Naive thymus-derived CD8-positive, alpha-beta T cell (primary cell): ENCODE measurements at regions not wholly inside any gene's neighbourhood (a gene's known extent, or its start where the extent isn't known, plus 50 kb on each side); places are given as distances from the start of the nearest gene placed in this dataset.

Source experiments
- ATAC-seq, 2 donors: fragments of 150-1000 bp; cut with Tn5 transposase in 1 of 2; sonication (Bioruptor Pico), chemical (Tn5 transposase) in 1 of 2; 1 replicate in 1 of 2; 2 replicates in 1 of 2; pipeline ENCODE4 v1.10.0; 2021; ENCODE audit warnings: mild to moderate bottlenecking in 2 of 2, moderate library complexity in 2 of 2
- POLR2A ChIA-PET: fragments of 350-600 bp; sonication (Branson Sonifier 250); formaldehyde crosslinking; loops from one replicate; lab custom pipeline; 2021; ENCODE audit warnings: antibody characterized with exemption; lab: Charles Lee
- DNase-seq, 10 donors: peaks; one replicate each; pipeline versions ENCODE4 v3.0.0 to v3.0.0-alpha.2; 2020 to 2022
- H3K27ac Mint-ChIP-seq, 10 donors: one replicate each; pipeline ENCODE4 v1.8.0; 2020 to 2022; ENCODE audit warnings: mild to moderate bottlenecking in 10 of 10, mixed read lengths in 10 of 10, moderate library complexity in 4 of 10, inconsistent platforms in 1 of 10
- H3K27me3 Mint-ChIP-seq, 5 donors: one replicate each; pipeline ENCODE4 v1.8.0; 2021 to 2022; ENCODE audit warnings: mixed read lengths in 5 of 5
- H3K36me3 Mint-ChIP-seq, 3 donors: one replicate each; pipeline ENCODE4 v1.8.0; 2020 to 2022; ENCODE audit warnings: mixed read lengths in 3 of 3, mild to moderate bottlenecking in 2 of 3, inconsistent platforms in 1 of 3
- H3K4me1 Mint-ChIP-seq, 4 donors: one replicate each; pipeline ENCODE4 v1.8.0; 2021 to 2022; ENCODE audit warnings: mixed read lengths in 4 of 4
- H3K4me3 Mint-ChIP-seq, 10 donors: one replicate each; pipeline ENCODE4 v1.8.0; 2020 to 2022; ENCODE audit warnings: mild to moderate bottlenecking in 10 of 10, mixed read lengths in 10 of 10, moderate library complexity in 6 of 10, inconsistent platforms in 1 of 10
- H3K9me3 Mint-ChIP-seq, 9 donors: one replicate each; pipeline ENCODE4 v1.8.0; 2020 to 2022; ENCODE audit warnings: mixed read lengths in 9 of 9, mild to moderate bottlenecking in 3 of 9, inconsistent platforms in 1 of 9, moderate library complexity in 1 of 9

- H3K27ac Mint-ChIP-seq, result no peak overlapping the region
- peaks cover 8 to 38% (median 20%) of the 10 kb centered on the region in 9 donors for H3K9me3 Mint-ChIP-seq
- H3K4me1 Mint-ChIP-seq, result no peaks in the 10 kb centered on the region
- DNase-seq, result no peak
- H3K36me3 Mint-ChIP-seq, result peaks cover 0 to 12% (median 12%) of the 10 kb centered on the region in 3 donors
- no peak for ATAC-seq
- H3K4me3 Mint-ChIP-seq, result no peak overlapping the region
- peaks cover 16 to 36% (median 23%) of the 10 kb centered on the region in 5 donors for H3K27me3 Mint-ChIP-seq
- POLR2A ChIA-PET, result no interaction called here
Measured at GRCh38 chr1:65668368-65668767, 124.3 kb upstream of the PDE4B start.

DNA sequence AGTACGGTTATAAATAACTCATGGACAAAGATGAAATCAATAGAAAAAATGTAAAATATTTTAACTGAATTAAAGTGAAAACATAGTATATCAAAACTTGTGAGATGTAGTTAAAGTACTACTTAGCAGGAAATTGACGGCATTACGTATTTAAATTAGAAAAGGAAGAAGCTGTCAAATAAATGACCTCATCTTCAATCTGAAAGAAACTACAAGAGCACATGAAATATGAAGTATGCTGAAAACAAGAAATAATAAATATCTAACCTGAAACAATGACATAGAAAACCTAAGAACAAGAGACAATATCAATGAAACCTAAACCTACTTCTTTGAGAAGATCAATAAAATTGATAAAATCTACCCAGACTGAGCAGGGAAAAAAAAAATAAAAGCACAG, 122.2 kb upstream of the PDE4B start:
- no peak for DNase-seq
- peaks cover 13 to 22% (median 17%) of the 10 kb centered on the region in 5 donors for H3K27me3 Mint-ChIP-seq
- H3K9me3 Mint-ChIP-seq, result peaks cover 7 to 33% (median 17%) of the 10 kb centered on the region in 9 donors
- no peak overlapping the region for H3K27ac Mint-ChIP-seq
- ATAC-seq, result no peak
- no peak overlapping the region for H3K4me3 Mint-ChIP-seq
- peaks cover 0 to 12% (median 11%) of the 10 kb centered on the region in 3 donors for H3K36me3 Mint-ChIP-seq
- POLR2A ChIA-PET, result no interaction called here
- H3K4me1 Mint-ChIP-seq, result no peaks in the 10 kb centered on the region

DNA sequence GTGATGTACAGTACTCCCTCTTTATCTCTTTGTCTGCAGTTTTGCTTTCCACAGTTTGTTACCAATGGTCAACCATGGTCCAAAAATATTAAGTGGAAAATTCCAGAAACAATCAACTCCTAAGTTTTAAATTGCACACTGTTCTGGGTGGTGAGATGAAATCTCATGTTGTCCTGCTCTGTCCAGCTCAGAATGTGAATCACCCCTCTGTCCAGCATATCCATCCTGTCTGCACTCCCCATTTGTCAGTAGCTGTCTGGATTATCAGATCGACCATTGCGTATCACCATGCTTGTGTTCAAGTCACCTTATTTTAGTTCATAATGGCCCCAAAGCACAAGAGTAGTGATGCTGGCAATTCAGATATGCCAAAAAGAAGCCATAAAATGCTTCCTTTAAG, 118.2 kb upstream of the PDE4B start:
- H3K9me3 Mint-ChIP-seq, result peaks cover 0 to 12% (median 3%) of the 10 kb centered on the region in 9 donors
- no peak overlapping the region for H3K4me3 Mint-ChIP-seq
- no peak for ATAC-seq
- no peaks in the 10 kb centered on the region for H3K4me1 Mint-ChIP-seq
- peaks cover 0 to 10% (median 3%) of the 10 kb centered on the region in 5 donors for H3K27me3 Mint-ChIP-seq
- H3K36me3 Mint-ChIP-seq, result no peaks in the 10 kb centered on the region
- no peak overlapping the region for H3K27ac Mint-ChIP-seq
- DNase-seq, result no peak
- POLR2A ChIA-PET, result no interaction called here

DNA sequence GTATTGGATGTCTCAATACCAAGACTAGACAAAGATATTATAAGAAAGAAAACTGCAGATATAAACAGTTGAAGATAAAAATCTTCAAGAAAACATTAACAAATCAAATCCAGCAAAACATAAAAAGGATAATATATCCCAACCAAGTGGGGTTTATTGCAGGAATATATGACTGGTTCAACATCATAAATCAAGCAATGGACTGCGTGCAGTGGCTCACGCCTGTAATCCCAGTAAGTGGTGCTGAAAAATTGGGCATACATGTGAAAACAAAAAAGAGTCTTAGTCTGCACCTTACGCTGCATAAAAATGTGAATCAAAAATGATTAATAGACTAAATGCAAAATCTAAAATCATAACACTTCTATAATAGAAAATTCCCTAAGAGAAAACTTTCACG, 112.9 kb upstream of the PDE4B start:
- no peaks in the 10 kb centered on the region for H3K4me1 Mint-ChIP-seq
- POLR2A ChIA-PET, result no interaction called here
- H3K4me3 Mint-ChIP-seq, result no peak overlapping the region
- ATAC-seq (no peak), DNase-seq (no peak)
- H3K27me3 Mint-ChIP-seq, result peaks cover 2 to 18% (median 12%) of the 10 kb centered on the region in 5 donors
- H3K36me3 Mint-ChIP-seq, result no peaks in the 10 kb centered on the region
- no peak overlapping the region for H3K27ac Mint-ChIP-seq
- peaks cover 0 to 2% (median 0%) of the 10 kb centered on the region in 9 donors for H3K9me3 Mint-ChIP-seq

GRCh38 chr1:65681096-65681495, 111.6 kb upstream of the PDE4B start:
- POLR2A ChIA-PET, result no interaction called here
- ATAC-seq, result no peak
- H3K4me1 Mint-ChIP-seq, result no peaks in the 10 kb centered on the region

DNA sequence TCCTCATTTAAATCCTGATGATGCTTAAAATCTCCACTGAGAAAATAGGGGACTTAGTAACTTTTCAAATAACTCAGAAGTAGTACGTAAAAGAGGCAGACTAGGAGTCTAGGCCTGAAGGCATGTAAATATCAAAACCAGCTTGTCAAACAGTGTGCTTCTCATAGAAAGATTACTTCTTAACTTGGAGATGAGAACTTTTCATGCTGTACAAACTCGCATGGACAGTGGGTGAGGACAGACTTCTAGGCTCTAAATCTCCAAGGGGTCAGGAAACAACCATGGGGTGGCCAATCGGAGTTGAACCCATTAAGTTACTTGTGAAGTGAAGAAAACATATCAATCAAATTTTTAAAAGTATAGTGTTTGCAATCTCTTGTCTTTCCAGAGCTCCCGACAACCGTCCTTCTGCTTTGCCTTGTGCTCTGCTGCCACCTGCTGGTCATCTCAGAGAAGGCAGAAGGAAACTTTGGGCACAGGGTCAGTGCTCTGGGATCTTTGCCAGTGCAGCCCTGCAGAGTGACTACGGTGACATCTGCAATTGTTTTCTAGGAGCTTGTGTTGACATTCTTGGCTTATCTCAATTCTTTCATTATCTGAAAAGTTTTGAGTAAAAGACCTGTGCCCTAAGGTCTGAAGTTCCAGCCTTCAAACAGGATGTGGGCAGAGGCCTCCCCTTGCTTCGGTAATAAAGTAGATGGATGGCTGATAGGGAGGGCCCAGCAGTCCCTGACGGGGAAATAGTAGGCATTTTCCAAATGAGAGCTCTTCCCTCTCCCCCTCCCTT, 105.1 kb upstream of the PDE4B start:
- DNase-seq (peak; percentile 59 to 86 (median 74)), ATAC-seq (peak; percentile 71 to 80)
- Mint-ChIP-seq H3K4me1 (peaks cover 0 to 8% (median 6%) of the 10 kb centered on the region in 4 donors), H3K4me3 (no peak overlapping the region), H3K27me3 (peaks cover 11 to 39% (median 21%) of the 10 kb centered on the region in 5 donors), H3K27ac (no peak overlapping the region), H3K36me3 (no peaks in the 10 kb centered on the region), H3K9me3 (no peaks in the 10 kb centered on the region)
- POLR2A ChIA-PET, result interaction anchor here (0.7 kb wide), 2 partner anchors 472 to 762 kb away, joined by 3 read pairs; no protein-coding TSS in a partner anchor

More at GRCh38 chr1:65681096-65681495, 111.6 kb upstream of the PDE4B start:
- no peak overlapping the region for H3K4me3 Mint-ChIP-seq
- no peaks in the 10 kb centered on the region for H3K36me3 Mint-ChIP-seq
- no peak for DNase-seq
- H3K27me3 Mint-ChIP-seq, result peaks cover 4 to 26% (median 16%) of the 10 kb centered on the region in 5 donors
- H3K27ac Mint-ChIP-seq, result no peak overlapping the region
- peaks cover 0 to 2% (median 0%) of the 10 kb centered on the region in 9 donors for H3K9me3 Mint-ChIP-seq

- H3K27me3 Mint-ChIP-seq, result peaks cover 11 to 37% (median 21%) of the 10 kb centered on the region in 5 donors
- POLR2A ChIA-PET, result interaction anchor here (0.7 kb wide), 2 partner anchors 472 to 761 kb away, joined by 3 read pairs; no protein-coding TSS in a partner anchor
- no peaks in the 10 kb centered on the region for H3K9me3 Mint-ChIP-seq
- H3K4me3 Mint-ChIP-seq, result no peak overlapping the region
- no peaks in the 10 kb centered on the region for H3K36me3 Mint-ChIP-seq
- DNase-seq (no peak), ATAC-seq (no peak)
- no peak overlapping the region for H3K27ac Mint-ChIP-seq
- H3K4me1 Mint-ChIP-seq, result peaks cover 0 to 8% (median 6%) of the 10 kb centered on the region in 4 donors
Measured at GRCh38 chr1:65688215-65688566, 104.5 kb upstream of the PDE4B start.

GRCh38 chr1:65688848-65689247, 103.8 kb upstream of the PDE4B start:
- no peaks in the 10 kb centered on the region for H3K36me3 Mint-ChIP-seq
- DNase-seq (no peak), ATAC-seq (no peak)
- peaks cover 11 to 31% (median 16%) of the 10 kb centered on the region in 5 donors for H3K27me3 Mint-ChIP-seq
- POLR2A ChIA-PET, result no interaction called here
- H3K4me3 Mint-ChIP-seq, result no peak overlapping the region
- peak overlapping the region in 1 of 10 donors; percentile 4 for H3K27ac Mint-ChIP-seq
- H3K4me1 Mint-ChIP-seq, result peaks cover 0 to 8% (median 6%) of the 10 kb centered on the region in 4 donors
- H3K9me3 Mint-ChIP-seq, result no peaks in the 10 kb centered on the region

DNA sequence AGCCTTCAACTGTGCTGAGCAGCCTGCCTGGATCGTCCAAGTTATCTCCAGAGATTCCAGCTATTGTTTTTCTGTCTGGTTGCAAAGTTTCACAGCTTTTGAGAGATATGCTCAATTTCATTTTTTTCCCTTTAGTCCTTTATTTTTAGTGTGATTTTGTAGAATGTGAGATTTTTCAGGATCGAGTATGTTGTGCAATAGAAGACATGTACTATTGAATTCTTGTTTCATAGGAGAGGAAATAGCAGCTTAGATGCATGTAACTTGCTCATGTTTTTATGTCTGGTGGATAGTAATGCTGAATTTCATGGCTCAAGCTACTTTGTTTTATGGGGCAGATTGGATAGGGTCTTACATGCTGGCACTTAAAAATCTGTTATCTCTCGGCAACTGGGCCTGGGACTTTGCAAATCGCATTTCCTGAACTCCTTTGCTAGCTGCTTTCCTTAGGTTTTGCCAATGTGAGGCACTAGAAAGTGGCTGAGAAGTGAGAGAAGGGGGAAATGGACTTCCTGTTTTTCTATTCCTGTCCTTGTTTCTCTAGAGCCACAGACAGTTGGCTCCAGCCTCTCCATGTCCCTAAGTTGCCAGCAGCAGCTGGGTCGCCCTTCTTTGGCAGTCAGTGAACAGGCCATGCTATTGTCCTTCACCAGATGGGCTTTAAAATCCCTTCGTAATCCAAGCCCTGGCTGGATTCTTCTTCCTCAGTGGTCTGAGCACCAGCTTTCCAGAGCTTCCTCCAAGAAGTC, 101.4 kb upstream of the PDE4B start:
- no peaks in the 10 kb centered on the region for H3K9me3 Mint-ChIP-seq
- DNase-seq (no peak), ATAC-seq (no peak)
- no peak overlapping the region for H3K27ac Mint-ChIP-seq
- peaks cover 5 to 10% (median 6%) of the 10 kb centered on the region in 5 donors for H3K27me3 Mint-ChIP-seq
- H3K36me3 Mint-ChIP-seq, result no peaks in the 10 kb centered on the region
- H3K4me3 Mint-ChIP-seq, result no peak overlapping the region
- POLR2A ChIA-PET, result no interaction called here
- H3K4me1 Mint-ChIP-seq, result peaks cover 0 to 8% (median 6%) of the 10 kb centered on the region in 4 donors

DNA sequence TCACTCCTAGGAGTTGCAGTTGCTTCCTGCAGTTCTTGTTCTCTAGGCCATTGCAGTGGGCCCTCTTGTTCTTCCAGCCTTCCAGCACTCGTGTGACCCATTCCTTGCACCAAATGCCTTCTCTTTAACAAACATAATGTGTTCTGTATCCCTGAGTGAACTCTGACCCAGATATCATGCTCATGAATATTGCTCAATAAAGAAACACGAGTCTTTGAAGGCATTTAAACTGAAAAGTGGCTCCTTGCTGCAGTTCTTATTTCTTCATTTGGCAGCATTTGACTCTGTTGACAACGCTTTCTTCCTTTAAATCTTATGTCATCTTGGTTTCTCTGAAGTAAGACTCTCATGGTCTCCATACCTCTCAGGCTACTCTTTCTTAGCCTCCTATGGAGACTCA, 100.7 kb upstream of the PDE4B start:
- no peak overlapping the region for H3K4me3 Mint-ChIP-seq
- H3K27ac Mint-ChIP-seq, result no peak overlapping the region
- ATAC-seq (no peak), DNase-seq (no peak)
- H3K27me3 Mint-ChIP-seq, result peaks cover 1 to 4% (median 2%) of the 10 kb centered on the region in 5 donors
- POLR2A ChIA-PET, result no interaction called here
- no peaks in the 10 kb centered on the region for H3K36me3 Mint-ChIP-seq
- H3K9me3 Mint-ChIP-seq, result no peaks in the 10 kb centered on the region
- H3K4me1 Mint-ChIP-seq, result peaks cover 0 to 8% (median 6%) of the 10 kb centered on the region in 4 donors

- Mint-ChIP-seq H3K36me3 (no peaks in the 10 kb centered on the region), H3K27me3 (peaks cover 0 to 2% (median 0%) of the 10 kb centered on the region in 5 donors), H3K27ac (no peak overlapping the region), H3K4me1 (no peaks in the 10 kb centered on the region), H3K9me3 (no peaks in the 10 kb centered on the region), H3K4me3 (no peak overlapping the region)
- POLR2A ChIA-PET, result no interaction called here
- DNase-seq (no peak), ATAC-seq (no peak)
Measured at GRCh38 chr1:65694126-65694525, 98.6 kb upstream of the PDE4B start.

DNA sequence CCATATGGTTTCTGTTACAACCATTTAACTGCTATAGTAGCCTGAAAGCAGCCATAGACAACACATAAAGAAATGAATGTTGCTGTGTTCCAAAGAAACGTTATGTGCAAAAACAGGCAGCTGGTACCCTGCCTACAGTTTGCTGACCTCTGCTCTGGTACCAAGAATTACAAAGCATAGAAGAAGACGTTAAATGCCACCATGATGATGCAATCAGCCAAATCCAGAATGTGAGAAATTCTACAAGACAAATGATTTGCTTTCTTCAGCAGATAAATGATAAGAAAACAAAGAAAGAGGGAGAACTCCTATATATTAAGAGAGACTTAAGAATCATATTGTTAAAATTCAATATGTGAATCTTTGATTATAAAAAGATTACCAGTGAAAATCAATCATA, 97.8 kb upstream of the PDE4B start:
- H3K4me3 Mint-ChIP-seq, result no peak overlapping the region
- peaks cover 0 to 5% (median 0%) of the 10 kb centered on the region in 5 donors for H3K27me3 Mint-ChIP-seq
- no peaks in the 10 kb centered on the region for H3K4me1 Mint-ChIP-seq
- POLR2A ChIA-PET, result no interaction called here
- H3K36me3 Mint-ChIP-seq, result no peaks in the 10 kb centered on the region
- no peaks in the 10 kb centered on the region for H3K9me3 Mint-ChIP-seq
- DNase-seq (no peak), ATAC-seq (no peak)
- no peak overlapping the region for H3K27ac Mint-ChIP-seq

- ATAC-seq (no peak), DNase-seq (no peak)
- Mint-ChIP-seq H3K4me1 (no peaks in the 10 kb centered on the region), H3K9me3 (no peaks in the 10 kb centered on the region), H3K36me3 (no peaks in the 10 kb centered on the region), H3K27ac (no peak overlapping the region), H3K4me3 (no peak overlapping the region), H3K27me3 (peaks cover 0 to 22% (median 7%) of the 10 kb centered on the region in 5 donors)
- POLR2A ChIA-PET, result no interaction called here
Measured at GRCh38 chr1:65698590-65698989, 94.1 kb upstream of the PDE4B start.
